Nephron (organoid): ENCODE measurements at regions not wholly inside any gene's neighbourhood (a gene's known extent, or its start where the extent isn't known, plus 50 kb on each side); places are given as distances from the start of the nearest gene placed in this dataset.

Experiments used
- H3K27ac Mint-ChIP-seq, 3 experiments: 2 replicates each; pipeline ENCODE4 v1.8.0; 2020; ENCODE audit warnings: mixed read lengths in 3 of 3, mild to moderate bottlenecking in 2 of 3, moderate library complexity in 1 of 3
- H3K27me3 Mint-ChIP-seq: 2 replicates; pipeline ENCODE4 v1.8.0; 2021; ENCODE audit warnings: low read depth, mild to moderate bottlenecking, moderate library complexity, mixed read lengths
- H3K36me3 Mint-ChIP-seq: 2 replicates; pipeline ENCODE4 v1.8.0; 2020; ENCODE audit warnings: low read depth, mixed read lengths
- H3K4me1 Mint-ChIP-seq: 2 replicates; pipeline ENCODE4 v1.8.0; 2020; ENCODE audit warnings: mixed read lengths
- H3K4me3 Mint-ChIP-seq, 3 experiments: 2 replicates each; pipeline ENCODE4 v1.8.0; 2020; ENCODE audit warnings: mild to moderate bottlenecking in 3 of 3, mixed read lengths in 3 of 3, moderate library complexity in 2 of 3
- H3K9me3 Mint-ChIP-seq: 2 replicates; pipeline ENCODE4 v1.8.0; 2020; ENCODE audit warnings: mixed read lengths
- TF ChIP-seq, protein P1 (sequence below), 3 experiments: fragments of 200-600 bp; sonication (generic); IDR thresholded peaks; one replicate each; pipeline ENCODE4 v1.5.0; 2021; ENCODE audit warnings: antibody characterized with exemption in 3 of 3; ENCODE audit not compliant: unreplicated experiment in 3 of 3

DNA sequence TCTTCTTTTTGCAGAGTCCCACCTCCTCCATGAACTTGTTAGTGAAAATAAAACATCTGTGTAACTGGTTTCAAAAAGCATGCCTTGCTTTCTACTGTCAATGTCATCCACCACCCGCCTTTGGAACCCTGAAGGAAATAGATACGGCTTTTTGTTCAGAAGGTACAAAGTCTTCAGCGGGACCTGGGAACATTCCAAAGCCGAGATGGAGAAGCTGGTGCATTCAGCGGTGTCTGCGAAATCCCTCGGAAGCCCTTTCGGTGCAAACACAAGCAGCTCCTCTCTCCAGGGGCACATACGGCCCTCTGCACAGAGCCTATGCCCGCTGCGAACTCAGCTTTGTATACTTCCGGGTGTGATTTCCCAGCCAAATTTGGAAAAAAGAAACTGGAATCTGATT, 555.8 kb upstream of the SALL3 start:
- H3K27ac Mint-ChIP-seq: no peak overlapping the region
- no peak overlapping the region for H3K4me3 Mint-ChIP-seq
- H3K4me1 Mint-ChIP-seq: peaks cover 31% of the 10 kb centered on the region
- no peaks in the 10 kb centered on the region for H3K36me3 Mint-ChIP-seq
- TF ChIP-seq, protein P1, sequence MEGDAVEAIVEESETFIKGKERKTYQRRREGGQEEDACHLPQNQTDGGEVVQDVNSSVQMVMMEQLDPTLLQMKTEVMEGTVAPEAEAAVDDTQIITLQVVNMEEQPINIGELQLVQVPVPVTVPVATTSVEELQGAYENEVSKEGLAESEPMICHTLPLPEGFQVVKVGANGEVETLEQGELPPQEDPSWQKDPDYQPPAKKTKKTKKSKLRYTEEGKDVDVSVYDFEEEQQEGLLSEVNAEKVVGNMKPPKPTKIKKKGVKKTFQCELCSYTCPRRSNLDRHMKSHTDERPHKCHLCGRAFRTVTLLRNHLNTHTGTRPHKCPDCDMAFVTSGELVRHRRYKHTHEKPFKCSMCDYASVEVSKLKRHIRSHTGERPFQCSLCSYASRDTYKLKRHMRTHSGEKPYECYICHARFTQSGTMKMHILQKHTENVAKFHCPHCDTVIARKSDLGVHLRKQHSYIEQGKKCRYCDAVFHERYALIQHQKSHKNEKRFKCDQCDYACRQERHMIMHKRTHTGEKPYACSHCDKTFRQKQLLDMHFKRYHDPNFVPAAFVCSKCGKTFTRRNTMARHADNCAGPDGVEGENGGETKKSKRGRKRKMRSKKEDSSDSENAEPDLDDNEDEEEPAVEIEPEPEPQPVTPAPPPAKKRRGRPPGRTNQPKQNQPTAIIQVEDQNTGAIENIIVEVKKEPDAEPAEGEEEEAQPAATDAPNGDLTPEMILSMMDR (IDR thresholded peaks at IDR 0.05; ENCODE audit: unreplicated experiment in 3 of 3): no peak
- peaks cover 27% of the 10 kb centered on the region for H3K27me3 Mint-ChIP-seq
- no peaks in the 10 kb centered on the region for H3K9me3 Mint-ChIP-seq

DNA sequence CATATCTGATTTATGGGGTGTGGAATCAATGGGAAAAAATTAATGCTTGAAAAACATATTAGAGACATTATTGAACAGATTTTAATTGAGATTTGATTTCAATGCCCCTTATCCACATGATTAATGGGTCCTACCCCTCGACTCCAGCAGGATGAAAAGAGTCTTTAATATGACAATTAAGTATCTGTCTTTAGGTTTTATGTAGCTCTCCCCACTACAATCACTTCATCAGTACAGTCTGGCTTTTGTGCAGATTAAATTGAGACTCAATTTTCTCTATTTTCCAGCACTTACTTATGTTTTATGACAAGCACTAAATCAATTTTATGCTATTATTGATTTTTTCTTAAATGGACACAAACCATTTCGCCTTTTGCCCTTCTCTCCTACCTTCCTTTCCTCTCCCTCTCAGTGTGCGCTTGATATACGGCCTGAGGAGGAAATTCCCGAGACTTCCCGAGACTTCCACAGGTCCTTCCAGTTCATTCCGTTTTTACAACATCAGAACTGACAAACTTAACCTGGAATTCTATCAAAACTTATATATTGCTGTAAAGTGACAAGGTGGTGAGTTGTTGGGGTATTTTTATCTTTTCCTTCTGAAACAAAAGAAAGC, 555.1 kb upstream of the SALL3 start:
- Mint-ChIP-seq H3K36me3 (no peaks in the 10 kb centered on the region), H3K9me3 (no peaks in the 10 kb centered on the region), H3K4me3 (no peak overlapping the region), H3K4me1 (peaks cover 25% of the 10 kb centered on the region), H3K27ac (no peak overlapping the region), H3K27me3 (peaks cover 20% of the 10 kb centered on the region)
- TF ChIP-seq, protein P1 (IDR thresholded peaks at IDR 0.05; ENCODE audit: unreplicated experiment in 3 of 3): no peak

DNA sequence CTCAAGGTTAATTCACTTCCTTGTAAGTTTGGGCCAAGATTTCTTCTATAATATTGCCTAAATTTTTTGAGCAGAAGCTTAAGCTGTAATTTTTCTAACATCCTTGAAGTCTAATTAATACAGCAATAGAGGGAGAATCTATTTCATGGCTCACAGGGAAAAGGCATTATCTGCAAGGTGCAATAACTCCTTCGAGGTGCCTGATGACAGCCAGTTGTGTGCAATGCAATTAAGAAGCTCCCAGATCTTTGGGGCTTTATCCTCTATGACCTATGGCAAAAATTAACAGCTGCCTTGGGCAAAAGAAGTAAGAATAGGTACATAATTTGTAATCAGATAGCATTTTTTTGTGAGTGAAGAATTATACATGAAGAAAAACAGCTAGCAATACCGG, 554.6 kb upstream of the SALL3 start:
- Mint-ChIP-seq H3K27ac (no peak overlapping the region), H3K4me3 (no peak overlapping the region), H3K9me3 (no peaks in the 10 kb centered on the region), H3K4me1 (peaks cover 25% of the 10 kb centered on the region), H3K36me3 (no peaks in the 10 kb centered on the region), H3K27me3 (peaks cover 17% of the 10 kb centered on the region)
- TF ChIP-seq, protein P1 (IDR thresholded peaks at IDR 0.05; ENCODE audit: unreplicated experiment in 3 of 3): no peak

DNA sequence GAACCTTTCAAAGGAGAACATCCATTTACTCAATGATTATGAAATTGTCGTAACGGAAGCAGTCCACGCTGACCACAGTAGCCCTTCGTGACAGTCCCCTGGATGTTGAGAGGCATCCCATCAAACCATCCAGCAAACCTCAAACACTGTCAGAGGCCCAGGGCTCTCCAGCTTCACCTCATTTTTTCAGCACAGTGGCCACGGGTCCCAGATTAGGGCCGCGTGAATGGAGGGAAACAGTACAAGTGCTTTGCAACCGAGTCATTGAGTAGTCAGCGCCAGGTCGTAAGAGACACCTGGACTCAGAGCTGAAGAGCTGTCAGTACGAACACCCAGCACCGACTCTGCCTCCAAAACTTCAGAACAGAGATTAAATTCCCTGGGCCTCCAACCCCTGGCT, 552.5 kb upstream of the SALL3 start:
- H3K4me3 Mint-ChIP-seq: no peak overlapping the region
- TF ChIP-seq, protein P1 (IDR thresholded peaks at IDR 0.05; ENCODE audit: unreplicated experiment in 3 of 3): no peak
- no peaks in the 10 kb centered on the region for H3K36me3 Mint-ChIP-seq
- peaks cover 22% of the 10 kb centered on the region for H3K4me1 Mint-ChIP-seq
- no peak overlapping the region for H3K27ac Mint-ChIP-seq
- H3K27me3 Mint-ChIP-seq: peaks cover 12% of the 10 kb centered on the region
- no peaks in the 10 kb centered on the region for H3K9me3 Mint-ChIP-seq

DNA sequence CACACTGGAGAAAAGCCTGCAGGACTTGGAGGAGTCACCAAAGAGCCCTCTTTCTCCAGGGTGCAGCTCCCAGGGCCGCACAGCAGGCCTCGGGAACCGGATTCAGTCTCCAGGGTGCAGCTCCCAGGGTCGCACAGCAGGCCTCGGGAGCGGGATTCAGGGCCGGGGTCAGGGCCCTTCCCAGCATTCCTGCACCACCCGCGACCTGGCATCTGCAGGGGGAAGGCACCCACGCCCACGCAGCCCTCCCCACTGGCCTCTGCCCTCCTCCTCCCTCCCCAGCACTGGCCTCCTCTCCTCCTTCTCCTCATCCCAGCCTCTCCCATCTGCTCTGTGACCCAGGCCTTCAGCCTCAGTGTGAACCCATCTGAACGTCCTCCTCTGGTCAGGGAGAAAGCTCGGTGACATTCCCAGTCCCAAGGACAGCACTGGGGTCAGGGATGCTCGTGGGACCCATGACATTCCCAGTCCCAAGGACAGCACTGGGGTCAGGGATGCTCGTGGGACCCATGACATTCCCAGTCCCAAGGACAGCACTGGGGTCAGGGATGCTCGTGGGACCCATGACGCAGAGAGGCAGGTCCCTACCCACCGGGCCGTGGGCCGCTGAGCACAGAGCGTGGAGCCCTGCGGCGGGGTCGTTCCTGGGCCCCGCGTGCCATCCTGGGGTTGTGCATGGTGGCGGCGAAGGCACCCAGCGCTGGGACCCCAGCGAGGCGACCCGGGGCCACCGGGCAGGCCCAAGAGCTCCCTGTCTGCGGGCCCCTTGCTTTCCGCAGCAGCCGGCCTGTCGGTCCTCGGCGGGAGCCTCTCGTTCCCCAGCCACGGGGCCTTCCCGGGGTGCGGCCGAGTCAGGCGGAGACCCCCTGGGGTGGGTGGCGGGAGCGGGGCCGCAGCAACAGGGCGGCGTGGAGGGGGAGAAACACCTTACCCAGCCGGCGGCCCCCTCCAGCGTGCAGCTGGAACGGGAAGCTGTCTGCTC, 550.2 kb upstream of the SALL3 start:
- Mint-ChIP-seq H3K9me3 (no peaks in the 10 kb centered on the region), H3K36me3 (no peaks in the 10 kb centered on the region), H3K27me3 (peaks cover 10% of the 10 kb centered on the region), H3K4me3 (no peak overlapping the region), H3K4me1 (peaks cover 8% of the 10 kb centered on the region), H3K27ac (no peak overlapping the region)
- TF ChIP-seq, protein P1 (IDR thresholded peaks at IDR 0.05; ENCODE audit: unreplicated experiment in 3 of 3): no peak
